ENCODE measurements at regions not wholly inside any gene's neighbourhood (a gene's known extent, or its start where the extent isn't known, plus 50 kb on each side); places are given as distances from the start of the nearest gene placed in this dataset.
"Not testable (repeated sequence)": the region's sequence is repeated elsewhere in the genome, so short reads cannot be mapped to it uniquely, and the experiment has no call there.

DNA sequence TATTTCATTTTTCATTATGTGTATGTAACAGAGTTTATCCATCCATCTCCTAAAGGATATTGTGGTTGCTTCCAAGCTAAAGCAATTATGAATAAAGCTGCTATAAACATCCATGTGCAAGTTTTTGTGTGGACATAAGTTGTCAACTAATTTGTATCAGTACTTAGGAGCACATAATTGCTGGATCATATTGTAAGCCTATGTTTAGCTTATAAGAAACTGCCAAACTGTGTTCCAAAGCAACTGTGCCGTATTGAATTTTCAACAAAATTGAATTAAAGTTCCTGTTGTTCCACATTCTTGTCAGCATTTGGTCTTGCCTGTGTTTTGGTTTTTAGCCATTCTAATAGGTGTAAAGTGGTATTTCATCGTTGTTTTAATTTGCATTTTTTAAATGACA, 416.9 kb downstream of the SLC6A15 start:
- no peaks in the 10 kb centered on the region for H3K9me3 ChIP-seq (ENCODE audit: control insufficient read depth in 2 of 2, insufficient read depth in 1 of 2, low read depth in 1 of 2, low read length in 1 of 2)
- no peaks in the 10 kb centered on the region for H3K36me3 ChIP-seq (ENCODE audit: control insufficient read depth in 2 of 2, insufficient read depth in 2 of 2, low read length in 1 of 2)
- no peak overlapping the region for H3K27ac ChIP-seq (ENCODE audit: low read depth in 2 of 2, low read length in 1 of 2)
- H3K27me3 ChIP-seq (ENCODE audit: control insufficient read depth in 1 of 2, insufficient read depth in 2 of 2, low read length in 2 of 2), result no peaks in the 10 kb centered on the region
- 83 to 91% methylated on average over 2 of the region's 2 CpGs for WGBS, 2 donors
- no peak overlapping the region for H3K4me3 ChIP-seq (ENCODE audit: low read depth in 1 of 2, low read length in 2 of 2)
- H3K4me1 ChIP-seq (ENCODE audit: control insufficient read depth in 2 of 2, insufficient read depth in 2 of 2, low read length in 1 of 2), result no peaks in the 10 kb centered on the region

DNA sequence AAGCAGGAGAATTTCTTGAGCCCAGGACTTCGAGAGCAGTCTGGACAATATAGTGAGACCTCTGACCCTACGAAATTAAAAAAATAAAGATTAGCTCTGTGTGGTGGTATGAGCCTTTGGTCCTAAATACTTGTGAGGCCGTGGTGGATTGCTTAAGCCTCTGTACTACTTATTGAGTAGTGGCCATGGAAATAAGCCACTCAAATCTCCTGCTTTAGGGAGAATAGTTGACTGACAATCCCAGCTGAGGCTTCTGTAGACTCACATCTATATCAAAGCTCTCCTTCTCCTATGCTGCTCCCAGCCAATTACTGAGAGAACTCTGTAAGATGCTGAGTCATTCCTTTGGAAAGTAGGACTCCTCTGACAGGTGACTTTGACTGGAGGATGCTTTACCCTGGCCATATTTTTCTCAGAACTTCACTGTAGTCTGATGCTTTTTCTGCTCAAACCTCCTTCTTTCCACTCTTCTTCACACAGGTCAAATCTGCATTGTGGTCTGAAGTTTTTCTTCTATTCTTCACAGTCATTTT, 420.2 kb downstream of the SLC6A15 start:
- Histone ChIP-seq H3K36me3 (ENCODE audit: control insufficient read depth in 2 of 2, insufficient read depth in 2 of 2, low read length in 1 of 2) (no peaks in the 10 kb centered on the region), H3K9me3 (ENCODE audit: control insufficient read depth in 2 of 2, insufficient read depth in 1 of 2, low read depth in 1 of 2, low read length in 1 of 2) (no peaks in the 10 kb centered on the region), H3K4me3 (ENCODE audit: low read depth in 1 of 2, low read length in 2 of 2) (no peak overlapping the region), H3K27me3 (ENCODE audit: control insufficient read depth in 1 of 2, insufficient read depth in 2 of 2, low read length in 2 of 2) (no peaks in the 10 kb centered on the region), H3K4me1 (ENCODE audit: control insufficient read depth in 2 of 2, insufficient read depth in 2 of 2, low read length in 1 of 2) (no peaks in the 10 kb centered on the region), H3K27ac (ENCODE audit: low read depth in 2 of 2, low read length in 1 of 2) (no peak overlapping the region)
- 77 to 79% methylated on average over 3 of the region's 3 CpGs for WGBS, 2 donors

DNA sequence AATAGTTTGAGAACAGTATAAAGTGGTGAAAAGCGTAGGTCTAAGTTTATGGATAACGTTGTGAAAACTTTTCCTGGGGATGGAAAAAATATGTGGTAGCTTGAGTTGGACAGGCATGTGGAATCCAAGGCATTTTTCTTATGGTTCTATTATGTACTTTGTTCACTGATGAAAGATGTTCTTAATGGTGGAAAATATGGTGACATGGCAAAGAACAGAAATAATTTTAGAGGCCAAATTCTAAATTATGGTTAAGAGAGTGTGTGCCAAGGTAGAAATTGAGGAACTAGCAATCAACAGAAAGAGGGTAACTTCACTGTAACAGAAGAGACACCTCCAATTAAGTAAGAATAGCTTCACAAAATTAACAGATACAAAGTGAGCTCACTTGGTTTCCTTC, 427.8 kb downstream of the SLC6A15 start:
- WGBS, 2 donors, result 79% methylated on average over 2 of the region's 2 CpGs
- no peaks in the 10 kb centered on the region for H3K9me3 ChIP-seq (ENCODE audit: control insufficient read depth in 2 of 2, insufficient read depth in 1 of 2, low read depth in 1 of 2, low read length in 1 of 2)
- H3K27me3 ChIP-seq (ENCODE audit: control insufficient read depth in 1 of 2, insufficient read depth in 2 of 2, low read length in 2 of 2), result no peaks in the 10 kb centered on the region
- no peaks in the 10 kb centered on the region for H3K36me3 ChIP-seq (ENCODE audit: control insufficient read depth in 2 of 2, insufficient read depth in 2 of 2, low read length in 1 of 2)
- no peak overlapping the region for H3K27ac ChIP-seq (ENCODE audit: low read depth in 2 of 2, low read length in 1 of 2)
- H3K4me1 ChIP-seq (ENCODE audit: control insufficient read depth in 2 of 2, insufficient read depth in 2 of 2, low read length in 1 of 2), result no peaks in the 10 kb centered on the region
- H3K4me3 ChIP-seq (ENCODE audit: low read depth in 1 of 2, low read length in 2 of 2), result no peak overlapping the region

DNA sequence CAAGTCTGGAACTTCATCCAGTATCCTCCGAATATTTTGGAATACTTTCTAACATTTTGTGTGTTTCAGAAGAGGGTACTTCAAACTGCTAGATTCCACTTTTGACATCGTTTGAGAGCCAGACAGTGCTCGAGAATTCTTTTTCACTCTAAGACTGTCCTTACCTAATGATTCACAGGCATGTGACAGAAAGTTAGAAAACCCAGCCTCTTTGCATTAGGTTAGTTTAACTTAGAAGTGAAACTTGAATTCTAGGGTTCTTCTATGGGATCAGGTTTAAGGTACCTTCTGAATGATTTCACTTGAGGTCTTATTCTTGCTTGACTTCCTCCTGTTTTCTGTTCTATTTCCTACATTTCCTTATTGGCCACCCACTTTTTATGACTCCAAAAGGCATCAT, 431.8 kb downstream of the SLC6A15 start:
- no peaks in the 10 kb centered on the region for H3K9me3 ChIP-seq (ENCODE audit: control insufficient read depth in 2 of 2, insufficient read depth in 1 of 2, low read depth in 1 of 2, low read length in 1 of 2)
- no peak overlapping the region for H3K27ac ChIP-seq (ENCODE audit: low read depth in 2 of 2, low read length in 1 of 2)
- H3K36me3 ChIP-seq (ENCODE audit: control insufficient read depth in 2 of 2, insufficient read depth in 2 of 2, low read length in 1 of 2), result no peaks in the 10 kb centered on the region
- H3K27me3 ChIP-seq (ENCODE audit: control insufficient read depth in 1 of 2, insufficient read depth in 2 of 2, low read length in 2 of 2), result no peaks in the 10 kb centered on the region
- WGBS, 2 donors, result 84 to 90% methylated on average over 3 of the region's 3 CpGs
- no peak overlapping the region for H3K4me3 ChIP-seq (ENCODE audit: low read depth in 1 of 2, low read length in 2 of 2)
- no peaks in the 10 kb centered on the region for H3K4me1 ChIP-seq (ENCODE audit: control insufficient read depth in 2 of 2, insufficient read depth in 2 of 2, low read length in 1 of 2)

DNA sequence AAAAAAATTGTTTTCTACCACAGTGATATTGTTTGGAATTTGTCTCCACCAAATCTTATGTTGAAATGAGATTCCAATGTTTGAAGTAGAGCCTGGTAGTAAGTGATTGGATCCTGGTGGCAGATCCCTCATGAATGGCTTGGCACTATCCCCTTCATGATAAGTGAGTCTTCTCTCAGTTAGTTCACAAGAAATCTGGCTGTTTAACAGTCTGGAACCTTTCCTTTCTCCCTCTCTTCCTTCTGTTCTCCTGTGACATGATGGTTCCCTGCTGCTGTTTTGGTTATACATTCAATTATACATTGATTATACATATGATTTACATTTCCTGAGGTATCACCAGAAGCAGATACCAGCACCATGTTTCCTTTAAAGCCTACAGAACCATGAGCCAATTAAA, 442.2 kb downstream of the SLC6A15 start:
- no peaks in the 10 kb centered on the region for H3K9me3 ChIP-seq (ENCODE audit: control insufficient read depth in 2 of 2, insufficient read depth in 1 of 2, low read depth in 1 of 2, low read length in 1 of 2)
- no peak overlapping the region for H3K27ac ChIP-seq (ENCODE audit: low read depth in 2 of 2, low read length in 1 of 2)
- H3K4me3 ChIP-seq (ENCODE audit: low read depth in 1 of 2, low read length in 2 of 2), result no peak overlapping the region
- H3K36me3 ChIP-seq (ENCODE audit: control insufficient read depth in 2 of 2, insufficient read depth in 2 of 2, low read length in 1 of 2), result no peaks in the 10 kb centered on the region
- H3K27me3 ChIP-seq (ENCODE audit: control insufficient read depth in 1 of 2, insufficient read depth in 2 of 2, low read length in 2 of 2), result no peaks in the 10 kb centered on the region
- no peaks in the 10 kb centered on the region for H3K4me1 ChIP-seq (ENCODE audit: control insufficient read depth in 2 of 2, insufficient read depth in 2 of 2, low read length in 1 of 2)

DNA sequence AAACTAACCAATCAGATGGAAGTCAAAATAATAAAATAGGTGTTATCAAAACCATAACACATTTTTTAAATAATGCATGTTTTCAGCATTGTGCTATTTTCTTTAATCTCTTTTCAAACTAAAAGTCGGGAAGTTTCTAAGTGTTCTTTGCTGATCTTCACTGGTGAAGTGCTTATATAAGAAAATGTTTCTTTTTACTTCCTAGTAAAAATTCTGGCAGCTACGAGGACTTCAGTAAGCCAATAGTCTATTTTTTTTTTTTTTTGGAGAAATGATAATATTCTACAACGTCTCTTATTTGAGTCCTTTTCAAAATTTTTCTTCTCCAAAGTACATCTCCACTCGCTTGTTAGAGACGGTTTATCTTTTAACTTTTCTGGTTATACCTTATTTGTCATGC, 448.0 kb downstream of the SLC6A15 start:
- WGBS, 2 donors, result 57 to 61% methylated on average over 5 of the region's 5 CpGs
- Histone ChIP-seq H3K4me1 (ENCODE audit: control insufficient read depth in 2 of 2, insufficient read depth in 2 of 2, low read length in 1 of 2) (no peaks in the 10 kb centered on the region), H3K27ac (ENCODE audit: low read depth in 2 of 2, low read length in 1 of 2) (no peak overlapping the region), H3K9me3 (ENCODE audit: control insufficient read depth in 2 of 2, insufficient read depth in 1 of 2, low read depth in 1 of 2, low read length in 1 of 2) (no peaks in the 10 kb centered on the region), H3K27me3 (ENCODE audit: control insufficient read depth in 1 of 2, insufficient read depth in 2 of 2, low read length in 2 of 2) (no peaks in the 10 kb centered on the region), H3K4me3 (ENCODE audit: low read depth in 1 of 2, low read length in 2 of 2) (no peak overlapping the region), H3K36me3 (ENCODE audit: control insufficient read depth in 2 of 2, insufficient read depth in 2 of 2, low read length in 1 of 2) (no peaks in the 10 kb centered on the region)

DNA sequence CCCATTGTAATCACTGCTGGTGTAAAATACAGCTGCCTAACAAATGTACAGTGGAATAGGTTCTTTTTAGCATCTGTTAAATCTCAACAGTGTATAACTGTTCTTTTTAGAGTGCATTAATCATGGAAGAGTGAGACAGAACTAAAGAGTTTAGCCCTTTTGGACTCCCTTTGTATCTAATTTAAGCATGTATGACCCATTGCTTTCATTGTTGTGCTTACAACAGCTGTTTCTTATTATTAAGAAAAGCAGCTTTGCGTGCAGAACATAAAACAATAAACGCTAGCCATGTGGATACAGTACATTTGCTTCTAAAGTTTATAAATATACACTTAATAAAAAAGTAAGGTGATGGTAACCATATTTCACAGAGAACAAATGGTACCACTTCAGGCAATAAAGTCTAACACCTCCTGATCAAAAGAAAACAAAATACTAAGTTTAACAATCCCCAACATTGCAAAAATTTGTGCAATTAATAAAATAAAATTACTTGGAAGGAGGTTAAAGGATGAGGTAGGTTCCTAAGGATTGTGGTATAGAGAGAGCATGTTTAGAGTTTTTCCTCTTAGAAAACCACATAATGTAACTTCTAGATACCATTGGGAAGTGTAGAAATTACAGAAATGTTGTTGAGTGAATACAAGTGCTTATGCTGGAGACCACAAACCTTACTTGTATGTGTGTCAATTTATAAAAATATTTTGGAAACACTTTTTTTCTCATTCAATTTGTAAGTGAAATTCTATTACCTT, 448.7 kb downstream of the SLC6A15 start:
- Histone ChIP-seq H3K36me3 (ENCODE audit: control insufficient read depth in 2 of 2, insufficient read depth in 2 of 2, low read length in 1 of 2) (no peaks in the 10 kb centered on the region), H3K27me3 (ENCODE audit: control insufficient read depth in 1 of 2, insufficient read depth in 2 of 2, low read length in 2 of 2) (no peaks in the 10 kb centered on the region), H3K4me3 (ENCODE audit: low read depth in 1 of 2, low read length in 2 of 2) (no peak overlapping the region), H3K4me1 (ENCODE audit: control insufficient read depth in 2 of 2, insufficient read depth in 2 of 2, low read length in 1 of 2) (no peaks in the 10 kb centered on the region), H3K9me3 (ENCODE audit: control insufficient read depth in 2 of 2, insufficient read depth in 1 of 2, low read depth in 1 of 2, low read length in 1 of 2) (no peaks in the 10 kb centered on the region), H3K27ac (ENCODE audit: low read depth in 2 of 2, low read length in 1 of 2) (no peak overlapping the region)
- 44 to 45% methylated on average over 2 of the region's 2 CpGs for WGBS, 2 donors

DNA sequence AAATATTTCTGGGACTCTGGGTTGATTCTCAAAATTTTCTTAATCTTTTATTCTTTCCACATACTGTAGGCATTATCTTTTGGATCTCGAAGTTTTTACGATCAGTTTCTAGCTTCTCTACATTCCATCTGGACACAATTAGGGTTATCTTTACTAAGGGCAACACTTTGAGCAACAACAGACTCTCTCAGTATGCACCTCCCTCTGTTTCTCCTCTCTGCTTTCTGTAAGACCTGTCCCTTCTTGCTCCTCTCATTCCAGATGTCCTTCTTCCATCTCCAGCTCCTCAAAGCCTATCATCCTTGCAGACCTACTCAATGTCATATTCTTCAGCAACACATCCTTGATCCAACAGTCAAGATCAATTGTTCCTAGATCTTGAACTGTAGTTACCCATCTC, 457.0 kb downstream of the SLC6A15 start:
- no peak overlapping the region for H3K27ac ChIP-seq (ENCODE audit: low read depth in 2 of 2, low read length in 1 of 2)
- no peaks in the 10 kb centered on the region for H3K9me3 ChIP-seq (ENCODE audit: control insufficient read depth in 2 of 2, insufficient read depth in 1 of 2, low read depth in 1 of 2, low read length in 1 of 2)
- 77 to 81% methylated on average over 2 of the region's 2 CpGs for WGBS, 2 donors
- H3K36me3 ChIP-seq (ENCODE audit: control insufficient read depth in 2 of 2, insufficient read depth in 2 of 2, low read length in 1 of 2), result no peaks in the 10 kb centered on the region
- no peaks in the 10 kb centered on the region for H3K4me1 ChIP-seq (ENCODE audit: control insufficient read depth in 2 of 2, insufficient read depth in 2 of 2, low read length in 1 of 2)
- H3K27me3 ChIP-seq (ENCODE audit: control insufficient read depth in 1 of 2, insufficient read depth in 2 of 2, low read length in 2 of 2), result no peaks in the 10 kb centered on the region
- no peak overlapping the region for H3K4me3 ChIP-seq (ENCODE audit: low read depth in 1 of 2, low read length in 2 of 2)

DNA sequence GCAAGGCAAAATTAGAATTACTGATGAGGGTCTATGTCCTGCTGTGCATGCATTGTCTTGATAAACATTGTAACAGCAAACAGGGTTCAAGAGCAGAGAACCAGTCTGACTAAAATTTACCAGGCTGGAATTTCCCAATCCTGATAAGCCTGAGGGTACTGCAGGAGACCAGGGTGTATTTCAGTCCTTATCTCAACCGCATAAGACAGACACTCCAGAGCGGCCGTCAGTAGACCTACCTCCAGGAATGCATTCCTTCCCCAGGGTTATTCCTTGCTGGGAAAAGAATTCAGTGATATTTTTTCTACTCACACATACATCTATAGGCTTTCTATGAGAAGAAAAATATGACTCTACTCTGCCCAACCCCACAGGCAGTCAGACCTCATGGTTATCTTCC, 466.1 kb downstream of the SLC6A15 start:
- not testable (repeated sequence) for H3K4me1 ChIP-seq (ENCODE audit: control insufficient read depth in 2 of 2, insufficient read depth in 2 of 2, low read length in 1 of 2); H3K4me3 ChIP-seq (ENCODE audit: low read depth in 1 of 2, low read length in 2 of 2); H3K9me3 ChIP-seq (ENCODE audit: control insufficient read depth in 2 of 2, insufficient read depth in 1 of 2, low read depth in 1 of 2, low read length in 1 of 2); H3K27me3 ChIP-seq (ENCODE audit: control insufficient read depth in 1 of 2, insufficient read depth in 2 of 2, low read length in 2 of 2); H3K27ac ChIP-seq (ENCODE audit: low read depth in 2 of 2, low read length in 1 of 2); H3K36me3 ChIP-seq (ENCODE audit: control insufficient read depth in 2 of 2, insufficient read depth in 2 of 2, low read length in 1 of 2)
- WGBS, 2 donors, result 87 to 97% methylated on average over 3 of the region's 3 CpGs

DNA sequence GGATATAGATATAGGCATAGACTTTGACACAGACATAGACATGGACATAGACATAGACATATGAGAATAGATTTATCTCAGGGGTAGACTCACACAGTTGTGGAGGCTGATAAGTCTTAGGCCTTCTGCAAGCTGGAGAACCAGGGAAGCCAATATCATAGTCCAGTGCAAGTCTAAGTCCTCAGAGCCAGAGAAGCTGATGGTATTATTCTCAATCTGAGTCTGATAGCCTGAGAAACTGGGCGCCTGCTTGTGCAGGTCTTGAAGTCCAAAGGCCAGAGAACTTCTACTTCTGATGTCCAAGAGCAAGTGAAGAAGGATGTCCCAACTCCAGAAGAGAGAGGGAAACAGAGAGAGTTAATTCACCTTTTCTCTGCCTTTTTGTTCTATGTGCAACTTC, 476.5 kb downstream of the SLC6A15 start:
- 64 to 91% methylated on average over 1 of the region's 1 CpG for WGBS, 2 donors

More for the DNA sequence above, 476.5 kb downstream of the SLC6A15 start:
- Histone ChIP-seq H3K27ac (ENCODE audit: low read depth in 2 of 2, low read length in 1 of 2) (no peak overlapping the region), H3K9me3 (ENCODE audit: control insufficient read depth in 2 of 2, insufficient read depth in 1 of 2, low read depth in 1 of 2, low read length in 1 of 2) (no peaks in the 10 kb centered on the region), H3K27me3 (ENCODE audit: control insufficient read depth in 1 of 2, insufficient read depth in 2 of 2, low read length in 2 of 2) (no peaks in the 10 kb centered on the region), H3K4me1 (ENCODE audit: control insufficient read depth in 2 of 2, insufficient read depth in 2 of 2, low read length in 1 of 2) (no peaks in the 10 kb centered on the region), H3K36me3 (ENCODE audit: control insufficient read depth in 2 of 2, insufficient read depth in 2 of 2, low read length in 1 of 2) (no peaks in the 10 kb centered on the region), H3K4me3 (ENCODE audit: low read depth in 1 of 2, low read length in 2 of 2) (no peak overlapping the region)

Data from esophagus (tissue), 2 donors.